Activated effector memory CD4-positive, alpha-beta T cell treated with Interleukin-2 at 50 U/mL for 16 hours (primary cell): ENCODE measurements at regions not wholly inside any gene's neighbourhood (a gene's known extent, or its start where the extent isn't known, plus 50 kb on each side); places are given as distances from the start of the nearest gene placed in this dataset.

Experiments
- DNase-seq: peaks from one replicate; pipeline ENCODE4 v3.0.0-alpha.2; 2020

GRCh38 chr10:118173296-118173695, 126.6 kb upstream of the RAB11FIP2 start:
- no peak for DNase-seq

GRCh38 chr10:118171861-118172260, 125.1 kb upstream of the RAB11FIP2 start:
- no peak for DNase-seq

- DNase-seq = no peak
These were observed 120.4 kb upstream of the RAB11FIP2 start for GRCh38 chr10:118167056-118167700.

- no peak for DNase-seq
These were observed 116.5 kb upstream of the RAB11FIP2 start for GRCh38 chr10:118163217-118163616.

- DNase-seq = no peak
These were observed 114.9 kb upstream of the RAB11FIP2 start for GRCh38 chr10:118161461-118162246.

- DNase-seq = no peak
These were observed 106.5 kb upstream of the RAB11FIP2 start for GRCh38 chr10:118153287-118153686.

- no peak for DNase-seq
These were observed 104.7 kb upstream of the RAB11FIP2 start for GRCh38 chr10:118151461-118151860.

GRCh38 chr10:118148247-118148646, 101.5 kb upstream of the RAB11FIP2 start:
- no peak for DNase-seq

GRCh38 chr10:118145256-118145655, 98.5 kb upstream of the RAB11FIP2 start:
- DNase-seq = no peak

- DNase-seq = no peak
These were observed 94.7 kb upstream of the RAB11FIP2 start for GRCh38 chr10:118141471-118141870.

GRCh38 chr10:118139321-118139720, 92.6 kb upstream of the RAB11FIP2 start:
- DNase-seq = no peak

GRCh38 chr10:118128675-118129074, 81.9 kb upstream of the RAB11FIP2 start:
- no peak for DNase-seq

GRCh38 chr10:118118716-118119115, 72.0 kb upstream of the RAB11FIP2 start:
- no peak for DNase-seq

- DNase-seq = no peak
These were observed 70.1 kb upstream of the RAB11FIP2 start for GRCh38 chr10:118116715-118117449.

GRCh38 chr10:118116362-118116714, 69.6 kb upstream of the RAB11FIP2 start:
- DNase-seq = no peak

- DNase-seq = no peak
These were observed 69.0 kb upstream of the RAB11FIP2 start for GRCh38 chr10:118115701-118116100.

- no peak for DNase-seq
These were observed 68.3 kb upstream of the RAB11FIP2 start for GRCh38 chr10:118114992-118115391.

GRCh38 chr10:118112543-118113125, 65.9 kb upstream of the RAB11FIP2 start:
- no peak for DNase-seq

- no peak for DNase-seq
These were observed 64.0 kb upstream of the RAB11FIP2 start for GRCh38 chr10:118110750-118111149.

GRCh38 chr10:118108194-118109026, 61.7 kb upstream of the RAB11FIP2 start:
- no peak for DNase-seq

- no peak for DNase-seq
These were observed 60.8 kb upstream of the RAB11FIP2 start for GRCh38 chr10:118107541-118107940.

- DNase-seq = no peak
These were observed 60.3 kb upstream of the RAB11FIP2 start for GRCh38 chr10:118107040-118107439.

GRCh38 chr10:118106426-118106825, 59.7 kb upstream of the RAB11FIP2 start:
- DNase-seq = no peak
